ENCODE measurements at regions not wholly inside any gene's neighbourhood (a gene's known extent, or its start where the extent isn't known, plus 50 kb on each side); places are given as distances from the start of the nearest gene placed in this dataset.

GRCh38 chr20:54397292-54398140 lies 77.9 kb upstream of the DOK5 start:
- H3K27me3 ChIP-seq (replicated peaks) = no peaks in the 10 kb centered on the region; the same call in 1 of the 2 replicates
- no peak for DNase-seq (ENCODE audit: low read depth in 1 of 2, low spot score in 2 of 2)
- H3K4me3 ChIP-seq = no peak overlapping the region
- no peaks in the 10 kb centered on the region for H3K4me1 ChIP-seq (replicated peaks)
- no peak overlapping the region for H3K27ac ChIP-seq
- no peaks in the 10 kb centered on the region for H3K9me3 ChIP-seq (replicated peaks)
- no peaks in the 10 kb centered on the region for H3K36me3 ChIP-seq

DNA sequence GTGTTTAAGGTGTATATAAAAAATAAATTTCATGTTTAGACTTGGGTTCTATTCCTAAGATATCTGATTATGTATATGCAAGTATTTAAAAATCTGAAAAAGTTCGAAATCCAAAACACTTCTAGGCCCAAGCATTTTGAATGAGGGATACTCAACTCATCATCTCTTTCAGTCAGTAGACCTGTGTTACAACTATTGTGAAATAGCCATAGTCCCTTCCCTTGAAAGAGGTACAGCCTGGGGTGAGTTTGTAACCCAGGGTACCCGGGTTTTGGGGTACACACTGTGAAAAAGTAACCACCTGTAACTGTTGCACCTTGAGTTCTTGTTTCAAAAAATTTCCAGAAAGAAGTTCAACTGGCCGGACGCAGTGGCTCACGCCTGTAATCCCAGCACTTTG lies 76.6 kb upstream of the DOK5 start:
- DNase-seq (ENCODE audit: low read depth in 1 of 2, low spot score in 2 of 2) = no peak
- no peaks in the 10 kb centered on the region for H3K9me3 ChIP-seq (replicated peaks)
- H3K4me3 ChIP-seq = no peak overlapping the region
- H3K27me3 ChIP-seq (replicated peaks) = 0 out of 2 replicates have a peak, but pooled peaks cover under 1% of the 10 kb centered on the region
- no peaks in the 10 kb centered on the region for H3K4me1 ChIP-seq (replicated peaks)
- no peaks in the 10 kb centered on the region for H3K36me3 ChIP-seq
- no peak overlapping the region for H3K27ac ChIP-seq

DNA sequence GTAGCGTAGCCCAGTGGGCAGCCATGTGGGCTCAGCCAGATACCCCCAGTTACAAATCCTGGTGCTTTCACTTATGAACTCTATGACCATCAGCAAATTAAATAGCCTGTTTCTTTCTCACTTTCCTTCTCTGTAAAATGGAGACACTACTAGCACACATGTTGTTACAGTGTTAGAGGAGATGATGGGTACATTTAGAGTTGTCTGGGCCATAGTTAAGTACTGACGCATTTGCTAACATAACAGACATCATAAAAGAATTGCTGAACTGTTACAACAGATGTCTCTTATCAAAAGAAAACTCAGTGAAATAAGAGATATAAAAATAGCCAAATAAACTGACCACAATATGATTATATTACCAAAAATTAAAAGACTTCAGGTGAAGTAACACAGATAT lies 69.9 kb upstream of the DOK5 start:
- H3K27me3 ChIP-seq (replicated peaks) = 0 out of 2 replicates have a peak, but pooled peaks cover 6% of the 10 kb centered on the region
- H3K4me3 ChIP-seq = no peak overlapping the region
- no peaks in the 10 kb centered on the region for H3K9me3 ChIP-seq (replicated peaks)
- DNase-seq (ENCODE audit: low read depth in 1 of 2, low spot score in 2 of 2) = no peak
- no peaks in the 10 kb centered on the region for H3K4me1 ChIP-seq (replicated peaks)
- no peak overlapping the region for H3K27ac ChIP-seq
- no peaks in the 10 kb centered on the region for H3K36me3 ChIP-seq

GRCh38 chr20:54407459-54407858 lies 67.9 kb upstream of the DOK5 start:
- Histone ChIP-seq H3K4me1 (replicated peaks) (no peaks in the 10 kb centered on the region), H3K36me3 (no peaks in the 10 kb centered on the region), H3K9me3 (replicated peaks) (no peaks in the 10 kb centered on the region), H3K27ac (no peak overlapping the region), H3K27me3 (replicated peaks) (peaks cover 9% of the 10 kb centered on the region), H3K4me3 (no peak overlapping the region)
- no peak for DNase-seq (ENCODE audit: low read depth in 1 of 2, low spot score in 2 of 2)

DNA sequence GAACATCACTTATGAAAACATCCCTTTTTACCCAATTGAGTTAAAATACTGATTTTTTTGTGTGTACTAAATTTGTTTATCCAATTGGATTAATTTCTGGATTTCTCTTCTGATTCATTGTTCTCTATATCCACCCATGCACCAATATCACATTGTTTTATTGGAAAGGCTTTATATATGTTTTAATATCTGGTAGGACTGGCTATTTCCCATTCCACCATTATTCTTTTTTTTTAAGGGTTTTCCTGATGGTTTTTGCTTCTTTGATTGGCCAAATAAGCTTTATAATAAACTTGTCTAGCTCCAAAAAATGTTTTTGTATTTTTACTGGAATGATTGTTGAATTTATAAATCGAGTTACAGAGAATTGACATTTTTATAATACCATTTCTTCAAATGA lies 59.4 kb upstream of the DOK5 start:
- Histone ChIP-seq H3K4me1 (replicated peaks) (no peaks in the 10 kb centered on the region), H3K9me3 (replicated peaks) (no peaks in the 10 kb centered on the region), H3K27me3 (replicated peaks) (peaks cover 11% of the 10 kb centered on the region), H3K36me3 (no peaks in the 10 kb centered on the region), H3K27ac (no peak overlapping the region), H3K4me3 (no peak overlapping the region)
- DNase-seq (ENCODE audit: low read depth in 1 of 2, low spot score in 2 of 2) = no peak

DNA sequence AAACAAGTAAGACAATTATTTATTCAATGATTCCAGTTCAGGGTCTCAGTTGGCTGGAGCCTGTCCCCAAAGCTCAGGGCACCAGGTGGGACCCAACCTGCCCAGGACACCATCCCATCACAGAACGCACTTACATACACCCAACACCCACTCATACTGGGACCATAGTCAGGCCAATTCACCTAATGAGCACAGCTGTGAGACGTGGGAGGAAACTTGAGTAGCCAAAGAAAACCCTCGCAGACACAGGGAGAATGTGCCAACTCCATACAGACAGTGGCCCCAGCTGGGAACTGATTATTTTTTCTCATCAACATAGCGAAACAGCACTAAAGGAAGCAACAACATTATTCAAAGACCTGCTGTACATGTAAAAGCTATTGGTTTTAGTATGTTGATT lies 58.6 kb upstream of the DOK5 start:
- no peaks in the 10 kb centered on the region for H3K9me3 ChIP-seq (replicated peaks)
- H3K4me1 ChIP-seq (replicated peaks) = no peaks in the 10 kb centered on the region
- no peaks in the 10 kb centered on the region for H3K36me3 ChIP-seq
- DNase-seq (ENCODE audit: low read depth in 1 of 2, low spot score in 2 of 2) = no peak
- peaks cover 11% of the 10 kb centered on the region for H3K27me3 ChIP-seq (replicated peaks)
- H3K27ac ChIP-seq = no peak overlapping the region
- H3K4me3 ChIP-seq = no peak overlapping the region

GRCh38 chr20:54419531-54419930 lies 55.9 kb upstream of the DOK5 start:
- no peak overlapping the region for H3K4me3 ChIP-seq
- no peaks in the 10 kb centered on the region for H3K36me3 ChIP-seq
- H3K4me1 ChIP-seq (replicated peaks) = no peaks in the 10 kb centered on the region
- H3K27ac ChIP-seq = no peak overlapping the region
- no peak for DNase-seq (ENCODE audit: low read depth in 1 of 2, low spot score in 2 of 2)
- H3K9me3 ChIP-seq (replicated peaks) = no peaks in the 10 kb centered on the region
- H3K27me3 ChIP-seq (replicated peaks) = no peaks in the 10 kb centered on the region

Measured in SJSA1 (cell line).